HG02623 (cell line): ENCODE measurements at regions not wholly inside any gene's neighbourhood (a gene's known extent, or its start where the extent isn't known, plus 50 kb on each side); places are given as distances from the start of the nearest gene placed in this dataset.
"Not testable (repeated sequence)": the region's sequence is repeated elsewhere in the genome, so short reads cannot be mapped to it uniquely, and the experiment has no call there.

Experiments used
- ATAC-seq: cut with Tn5 transposase; IDR thresholded peaks from one replicate; pipeline ENCODE4 v1.9.1; 2021; ENCODE audit warnings: moderate library complexity; ENCODE audit not compliant: unreplicated experiment

- ATAC-seq: no peak
Observed at GRCh38 chr11:92595052-92595451, 370.4 kb downstream of the FAT3 start.

- no peak for ATAC-seq
Observed at GRCh38 chr11:92596596-92597317, 372.1 kb downstream of the FAT3 start.

- ATAC-seq: no peak
Observed at GRCh38 chr11:92601048-92601447, 368.4 kb upstream of the MTNR1B start.

GRCh38 chr11:92605667-92606066 is 363.8 kb upstream of the MTNR1B start:
- ATAC-seq: no peak

- no peak for ATAC-seq
Observed at GRCh38 chr11:92607969-92608722, 361.3 kb upstream of the MTNR1B start.

- ATAC-seq: no peak
Observed at GRCh38 chr11:92611157-92611556, 358.3 kb upstream of the MTNR1B start.

GRCh38 chr11:92618020-92618419 is 351.4 kb upstream of the MTNR1B start:
- ATAC-seq: not testable (repeated sequence)

GRCh38 chr11:92623055-92623454 is 346.4 kb upstream of the MTNR1B start:
- ATAC-seq: no peak

- ATAC-seq: no peak
Observed at GRCh38 chr11:92625894-92626293, 343.6 kb upstream of the MTNR1B start.

- no peak for ATAC-seq
Observed at GRCh38 chr11:92626624-92627023, 342.8 kb upstream of the MTNR1B start.

GRCh38 chr11:92627615-92628256 is 341.7 kb upstream of the MTNR1B start:
- ATAC-seq: no peak

- ATAC-seq: no peak
Observed at GRCh38 chr11:92628401-92629292, 340.8 kb upstream of the MTNR1B start.

- ATAC-seq: no peak
Observed at GRCh38 chr11:92632495-92632894, 337.0 kb upstream of the MTNR1B start.

- ATAC-seq: no peak
Observed at GRCh38 chr11:92633820-92634219, 335.6 kb upstream of the MTNR1B start.

- no peak for ATAC-seq
Observed at GRCh38 chr11:92636543-92637188, 332.8 kb upstream of the MTNR1B start.

- ATAC-seq: no peak
Observed at GRCh38 chr11:92638678-92639077, 330.8 kb upstream of the MTNR1B start.

GRCh38 chr11:92642177-92642931 is 327.1 kb upstream of the MTNR1B start:
- ATAC-seq: no peak

GRCh38 chr11:92643827-92644226 is 325.6 kb upstream of the MTNR1B start:
- no peak for ATAC-seq

GRCh38 chr11:92644595-92645445 is 324.6 kb upstream of the MTNR1B start:
- ATAC-seq: no peak
